Coronary artery (tissue), 2 donors: ENCODE measurements at regions not wholly inside any gene's neighbourhood (a gene's known extent, or its start where the extent isn't known, plus 50 kb on each side); places are given as distances from the start of the nearest gene placed in this dataset.

Experiments
- DNase-seq: peaks from one replicate; pipeline ENCODE4 v3.0.0-alpha.2; 2017; ENCODE audit warnings: low spot score
- H3K27ac ChIP-seq, 2 donors: fragments of 200-600 bp; sonication (generic); one replicate each; pipeline ENCODE4 v1.5.1; 2016 to 2019
- H3K4me3 ChIP-seq: fragments of 200-600 bp; sonication (generic); 2 replicates; pipeline ENCODE4 v1.5.1; 2016; ENCODE audit warnings: mild to moderate bottlenecking, moderate library complexity
- TF ChIP-seq, protein P1 (sequence below): fragments of 200-600 bp; sonication (generic); IDR thresholded peaks from one replicate; pipeline ENCODE4 v1.5.1; 2019; ENCODE audit warnings: antibody characterized with exemption

DNA sequence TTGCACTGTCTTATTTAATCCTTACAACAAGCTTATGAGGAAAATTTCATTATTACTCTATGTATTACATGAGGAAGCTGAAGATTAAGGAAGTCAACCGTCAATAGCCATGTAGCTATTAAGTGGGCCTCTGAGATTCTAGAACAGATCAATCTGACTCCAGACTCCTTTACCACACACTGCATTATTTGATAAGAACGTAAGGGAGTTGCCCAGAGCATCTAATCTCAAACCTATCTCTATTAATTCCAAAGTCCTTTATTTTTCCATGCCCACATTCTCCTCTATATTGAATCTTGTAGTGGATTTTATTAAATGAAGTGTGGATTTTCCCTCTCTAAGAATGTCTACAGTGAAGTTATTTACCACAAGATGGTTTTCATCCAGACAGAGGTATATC, 118.2 kb upstream of the MTAP start:
- Histone ChIP-seq H3K27ac (no peak overlapping the region), H3K4me3 (no peak overlapping the region)
- TF ChIP-seq, protein P1, sequence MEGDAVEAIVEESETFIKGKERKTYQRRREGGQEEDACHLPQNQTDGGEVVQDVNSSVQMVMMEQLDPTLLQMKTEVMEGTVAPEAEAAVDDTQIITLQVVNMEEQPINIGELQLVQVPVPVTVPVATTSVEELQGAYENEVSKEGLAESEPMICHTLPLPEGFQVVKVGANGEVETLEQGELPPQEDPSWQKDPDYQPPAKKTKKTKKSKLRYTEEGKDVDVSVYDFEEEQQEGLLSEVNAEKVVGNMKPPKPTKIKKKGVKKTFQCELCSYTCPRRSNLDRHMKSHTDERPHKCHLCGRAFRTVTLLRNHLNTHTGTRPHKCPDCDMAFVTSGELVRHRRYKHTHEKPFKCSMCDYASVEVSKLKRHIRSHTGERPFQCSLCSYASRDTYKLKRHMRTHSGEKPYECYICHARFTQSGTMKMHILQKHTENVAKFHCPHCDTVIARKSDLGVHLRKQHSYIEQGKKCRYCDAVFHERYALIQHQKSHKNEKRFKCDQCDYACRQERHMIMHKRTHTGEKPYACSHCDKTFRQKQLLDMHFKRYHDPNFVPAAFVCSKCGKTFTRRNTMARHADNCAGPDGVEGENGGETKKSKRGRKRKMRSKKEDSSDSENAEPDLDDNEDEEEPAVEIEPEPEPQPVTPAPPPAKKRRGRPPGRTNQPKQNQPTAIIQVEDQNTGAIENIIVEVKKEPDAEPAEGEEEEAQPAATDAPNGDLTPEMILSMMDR: no peak
- no peak for DNase-seq

DNA sequence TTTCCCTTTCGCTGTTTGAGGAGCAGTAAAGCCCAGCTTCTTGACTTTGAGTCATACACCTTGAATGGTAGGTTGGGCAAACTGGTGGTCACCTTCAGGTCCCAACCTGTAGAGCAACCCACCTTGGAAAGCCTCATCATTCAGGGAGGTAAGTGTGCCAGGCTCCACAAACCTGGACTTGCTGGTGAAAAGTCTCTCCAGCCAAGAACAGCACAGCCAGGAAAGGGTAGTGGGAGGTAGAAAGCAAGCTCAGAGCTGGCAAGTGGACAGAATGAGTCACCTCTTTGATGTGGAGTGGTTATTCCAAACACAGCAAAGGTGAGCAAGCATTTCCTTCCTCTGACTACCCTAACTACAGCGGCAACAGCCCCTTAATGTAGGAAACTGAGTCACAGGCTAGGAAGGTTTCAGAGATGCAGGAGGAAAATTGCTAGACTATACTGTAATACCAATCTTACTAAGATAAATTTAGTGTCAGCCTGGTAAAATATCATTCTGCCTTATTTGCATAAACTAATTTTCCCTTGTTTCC, 117.5 kb upstream of the MTAP start:
- TF ChIP-seq, protein P1: no peak
- no peak overlapping the region for H3K4me3 ChIP-seq
- H3K27ac ChIP-seq: no peak overlapping the region
- no peak for DNase-seq

DNA sequence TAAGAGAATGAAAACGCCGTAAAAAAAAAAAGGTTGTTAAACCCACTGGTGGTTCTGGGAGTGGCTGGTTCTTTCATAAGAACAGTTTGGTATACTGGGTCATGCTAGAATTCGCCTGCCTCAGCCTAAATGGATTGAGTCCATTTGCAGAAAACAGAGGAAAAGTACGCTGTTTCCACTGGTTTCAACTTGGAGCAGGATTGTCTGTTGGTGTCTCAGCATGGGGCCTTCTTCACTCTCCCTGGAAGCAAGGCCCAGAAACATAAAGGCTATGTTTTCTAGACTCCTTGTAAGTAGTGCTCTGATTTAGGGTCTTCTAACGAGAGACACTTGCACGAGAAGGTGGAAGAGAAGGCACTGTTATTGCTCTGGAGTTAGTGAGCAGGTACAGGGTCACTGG, 116.9 kb upstream of the MTAP start:
- DNase-seq: no peak
- TF ChIP-seq, protein P1: no peak
- Histone ChIP-seq H3K27ac (no peak overlapping the region), H3K4me3 (no peak overlapping the region)

GRCh38 chr9:21686738-21687137, 115.7 kb upstream of the MTAP start:
- no peak for DNase-seq
- TF ChIP-seq, protein P1: no peak
- no peak overlapping the region for H3K27ac ChIP-seq
- H3K4me3 ChIP-seq: no peak overlapping the region

- DNase-seq: no peak
- TF ChIP-seq, protein P1: no peak
- H3K4me3 ChIP-seq: no peak overlapping the region
- H3K27ac ChIP-seq: no peak overlapping the region
These were observed 115.1 kb upstream of the MTAP start for GRCh38 chr9:21687351-21687750.

- Histone ChIP-seq H3K4me3 (peak overlapping the region; percentile 1), H3K27ac (no peak overlapping the region)
- TF ChIP-seq, protein P1: no peak
- DNase-seq: no peak
These were observed 114.0 kb upstream of the MTAP start for GRCh38 chr9:21688108-21689102.

- TF ChIP-seq, protein P1: no peak
- H3K27ac ChIP-seq: no peak overlapping the region
- DNase-seq: no peak
- H3K4me3 ChIP-seq: no peak overlapping the region
These were observed 112.6 kb upstream of the MTAP start for GRCh38 chr9:21689854-21690253.
